ENCODE measurements at regions not wholly inside any gene's neighbourhood (a gene's known extent, or its start where the extent isn't known, plus 50 kb on each side); places are given as distances from the start of the nearest gene placed in this dataset.
A peak's percentile ranks its signal among the peaks of the same experiment; 100 is the strongest.
"Not testable (repeated sequence)": the region's sequence is repeated elsewhere in the genome, so short reads cannot be mapped to it uniquely, and the experiment has no call there.

- no peak for DNase-seq
These were observed 124.6 kb upstream of the CDK13 start for GRCh38 chr7:39825401-39825980.

- DNase-seq = no peak
These were observed 123.9 kb upstream of the CDK13 start for GRCh38 chr7:39826166-39826565.

GRCh38 chr7:39827571-39827970 lies 122.5 kb upstream of the CDK13 start:
- no peak for DNase-seq

- no peak for DNase-seq
These were observed 121.0 kb upstream of the CDK13 start for GRCh38 chr7:39829028-39829427.

GRCh38 chr7:39832519-39833085 lies 117.5 kb upstream of the CDK13 start:
- DNase-seq = no peak

- peak; percentile 42 for DNase-seq
These were observed 116.8 kb upstream of the CDK13 start for GRCh38 chr7:39833180-39833799.

GRCh38 chr7:39833865-39834634 lies 116.0 kb upstream of the CDK13 start:
- not testable (repeated sequence) for DNase-seq

GRCh38 chr7:39838326-39838725 lies 111.7 kb upstream of the CDK13 start:
- DNase-seq = peak; percentile 20

- DNase-seq = no peak
These were observed 105.0 kb upstream of the CDK13 start for GRCh38 chr7:39845006-39845405.

GRCh38 chr7:39847227-39847626 lies 102.8 kb upstream of the CDK13 start:
- DNase-seq = no peak

- no peak for DNase-seq
These were observed 98.5 kb upstream of the CDK13 start for GRCh38 chr7:39851466-39852045.

- DNase-seq = not testable (repeated sequence)
These were observed 95.3 kb upstream of the CDK13 start for GRCh38 chr7:39854616-39855324.

- DNase-seq = no peak
These were observed 94.8 kb upstream of the CDK13 start for GRCh38 chr7:39855325-39855674.

GRCh38 chr7:39863675-39864322 lies 86.3 kb upstream of the CDK13 start:
- DNase-seq = peak; percentile 13

GRCh38 chr7:39869888-39870522 lies 80.1 kb upstream of the CDK13 start:
- not testable (repeated sequence) for DNase-seq

- not testable (repeated sequence) for DNase-seq
These were observed 78.4 kb upstream of the CDK13 start for GRCh38 chr7:39871610-39872009.

GRCh38 chr7:39880556-39880955 lies 69.5 kb upstream of the CDK13 start:
- DNase-seq = no peak

GRCh38 chr7:39882148-39882784 lies 67.8 kb upstream of the CDK13 start:
- DNase-seq = no peak

GRCh38 chr7:39883812-39884390 lies 66.2 kb upstream of the CDK13 start:
- DNase-seq = no peak

- no peak for DNase-seq
These were observed 61.7 kb upstream of the CDK13 start for GRCh38 chr7:39888171-39888853.
